Aorta (tissue), 5 donors: ENCODE measurements at regions not wholly inside any gene's neighbourhood (a gene's known extent, or its start where the extent isn't known, plus 50 kb on each side); places are given as distances from the start of the nearest gene placed in this dataset.

Experiments used
- ATAC-seq: fragments of 200-7000 bp; cut with Tn5 transposase; one replicate; pipeline ENCODE4 v1.9.1; 2022; ENCODE audit warnings: moderate library complexity; ENCODE audit not compliant: low FRiP score
- DNase-seq, 2 donors: peaks; one replicate each; pipeline ENCODE4 v3.0.0-alpha.2; 2020
- H3K27ac ChIP-seq, 2 donors: one replicate each; pipeline ENCODE4 v1.5.1; 2013; ENCODE audit warnings: low read length in 2 of 2, mild to moderate bottlenecking in 2 of 2, moderate library complexity in 2 of 2, control low read depth in 1 of 2, inconsistent platforms in 1 of 2, low read depth in 1 of 2
- H3K27me3 ChIP-seq, 2 donors: one replicate each; pipeline ENCODE4 v1.6.1; 2013; ENCODE audit warnings: control low read depth in 1 of 2, low read length in 1 of 2, mild to moderate bottlenecking in 1 of 2, moderate library complexity in 1 of 2; ENCODE audit not compliant: insufficient read depth in 2 of 2, control insufficient read depth in 1 of 2
- H3K36me3 ChIP-seq, 2 donors: one replicate each; pipeline ENCODE4 v1.6.1; 2013; ENCODE audit warnings: control low read depth in 1 of 2, low read length in 1 of 2, mild to moderate bottlenecking in 1 of 2; ENCODE audit not compliant: insufficient read depth in 2 of 2, control insufficient read depth in 1 of 2
- H3K4me1 ChIP-seq, 2 donors: one replicate each; pipeline ENCODE4 v1.6.1; 2013; ENCODE audit warnings: low read length in 2 of 2, control low read depth in 1 of 2, mild to moderate bottlenecking in 1 of 2, moderate library complexity in 1 of 2; ENCODE audit not compliant: insufficient read depth in 2 of 2, control insufficient read depth in 1 of 2
- H3K4me3 ChIP-seq, 2 donors: one replicate each; pipeline ENCODE4 v1.5.1; 2013; ENCODE audit warnings: low read length in 2 of 2, control low read depth in 1 of 2, mild to moderate bottlenecking in 1 of 2
- H3K9me3 ChIP-seq: one replicate; pipeline ENCODE4 v1.6.1; 2013; ENCODE audit warnings: mild to moderate bottlenecking, low read length; ENCODE audit not compliant: control insufficient read depth
- WGBS, 2 donors: extraction: QIAGEN DNeasy Blood & Tissue Kit; methylation state at CpG; one replicate each; pipeline ENCODE4 v1.1.7; 2013; 5-methylcytosine and 5-hydroxymethylcytosine counted together
- intact Hi-C, 2 donors: fragments of 100-400 bp; cut with DNase I; formaldehyde crosslinking; loops; one replicate each; pipeline versions ENCODE4 v1.14.2 to v1.15.0; 2022
- donor health status: healthy with polysubstance abuse.
- donor health status: Bipolar disorder and iron deficiency.
- donor health status: DM: no; HTN: no; CAD: no.
- donor health status: DM: no; HTN: no; CAD: no.
- donor health status: DM: yes; HTN: yes; CAD: no.

- H3K4me3 ChIP-seq = no peak overlapping the region
- DNase-seq = no peak
- 81 to 82% methylated on average over 3 of the region's 3 CpGs for WGBS, 2 donors
- H3K4me1 ChIP-seq = no peaks in the 10 kb centered on the region
- H3K27me3 ChIP-seq = no peaks in the 10 kb centered on the region
- no peak for ATAC-seq
- no peaks in the 10 kb centered on the region for H3K9me3 ChIP-seq
- no peaks in the 10 kb centered on the region for H3K36me3 ChIP-seq
- no peak overlapping the region for H3K27ac ChIP-seq
- intact Hi-C loops = no loop called here
Measured at GRCh38 chr3:181844211-181844610, 132.5 kb downstream of the SOX2 start.

- 78 to 83% methylated on average over 3 of the region's 3 CpGs for WGBS, 2 donors
- no peaks in the 10 kb centered on the region for H3K36me3 ChIP-seq
Measured at GRCh38 chr3:181847276-181847675, 135.6 kb downstream of the SOX2 start.

GRCh38 chr3:181851063-181851462 is 139.3 kb downstream of the SOX2 start:
- ATAC-seq (no peak), DNase-seq (no peak)
- no peaks in the 10 kb centered on the region for H3K4me1 ChIP-seq
- no peaks in the 10 kb centered on the region for H3K36me3 ChIP-seq
- WGBS, 2 donors = 37 to 44% methylated on average over 4 of the region's 4 CpGs
- no peak overlapping the region for H3K27ac ChIP-seq
- no peaks in the 10 kb centered on the region for H3K27me3 ChIP-seq
- H3K9me3 ChIP-seq = no peaks in the 10 kb centered on the region
- intact Hi-C loops = no loop called here
- H3K4me3 ChIP-seq = no peak overlapping the region

More at GRCh38 chr3:181847276-181847675, 135.6 kb downstream of the SOX2 start:
- ATAC-seq (no peak), DNase-seq (no peak)
- Histone ChIP-seq H3K9me3 (no peaks in the 10 kb centered on the region), H3K27ac (no peak overlapping the region), H3K27me3 (no peaks in the 10 kb centered on the region), H3K4me3 (no peak overlapping the region), H3K4me1 (no peaks in the 10 kb centered on the region)
- intact Hi-C loops = no loop called here

- 58 to 64% methylated on average over 2 of the region's 2 CpGs for WGBS, 2 donors
- Histone ChIP-seq H3K36me3 (no peaks in the 10 kb centered on the region), H3K4me3 (no peak overlapping the region), H3K27me3 (no peaks in the 10 kb centered on the region), H3K9me3 (no peaks in the 10 kb centered on the region), H3K4me1 (no peaks in the 10 kb centered on the region), H3K27ac (no peak overlapping the region)
- intact Hi-C loops = no loop called here
- DNase-seq (no peak), ATAC-seq (no peak)
Measured at GRCh38 chr3:181855825-181856224, 144.1 kb downstream of the SOX2 start.

- ATAC-seq (no peak), DNase-seq (no peak)
- H3K27me3 ChIP-seq = no peaks in the 10 kb centered on the region
- intact Hi-C loops = no loop called here
- WGBS, 2 donors = 25 to 32% methylated on average over 4 of the region's 4 CpGs
- H3K27ac ChIP-seq = no peak overlapping the region
- no peak overlapping the region for H3K4me3 ChIP-seq
- no peaks in the 10 kb centered on the region for H3K4me1 ChIP-seq
- H3K36me3 ChIP-seq = no peaks in the 10 kb centered on the region
- no peaks in the 10 kb centered on the region for H3K9me3 ChIP-seq
Measured at GRCh38 chr3:181859518-181859917, 147.8 kb downstream of the SOX2 start.

GRCh38 chr3:181860235-181860634 is 148.5 kb downstream of the SOX2 start:
- Histone ChIP-seq H3K4me3 (no peak overlapping the region), H3K9me3 (no peaks in the 10 kb centered on the region), H3K27me3 (no peaks in the 10 kb centered on the region), H3K36me3 (no peaks in the 10 kb centered on the region), H3K4me1 (no peaks in the 10 kb centered on the region), H3K27ac (no peak overlapping the region)
- intact Hi-C loops = no loop called here
- DNase-seq (no peak), ATAC-seq (no peak)
- WGBS, 2 donors = 64 to 77% methylated on average over 1 of the region's 1 CpG

- 72 to 87% methylated on average over 3 of the region's 3 CpGs for WGBS, 2 donors
- Histone ChIP-seq H3K27ac (no peak overlapping the region), H3K4me3 (no peak overlapping the region), H3K36me3 (no peaks in the 10 kb centered on the region), H3K27me3 (no peaks in the 10 kb centered on the region), H3K9me3 (no peaks in the 10 kb centered on the region), H3K4me1 (no peaks in the 10 kb centered on the region)
- intact Hi-C loops = no loop called here
- no peak for ATAC-seq
- no peak for DNase-seq
Measured at GRCh38 chr3:181862502-181862901, 150.8 kb downstream of the SOX2 start.

- Histone ChIP-seq H3K27ac (no peak overlapping the region), H3K4me1 (no peaks in the 10 kb centered on the region), H3K9me3 (peaks cover 1% of the 10 kb centered on the region), H3K36me3 (no peaks in the 10 kb centered on the region), H3K4me3 (no peak overlapping the region), H3K27me3 (no peaks in the 10 kb centered on the region)
- WGBS, 2 donors = 79 to 81% methylated on average over 4 of the region's 4 CpGs
- intact Hi-C loops = no loop called here
- DNase-seq (no peak), ATAC-seq (no peak)
Measured at GRCh38 chr3:181868576-181869082, 156.9 kb downstream of the SOX2 start.

- Histone ChIP-seq H3K4me1 (no peaks in the 10 kb centered on the region), H3K4me3 (no peak overlapping the region), H3K27me3 (no peaks in the 10 kb centered on the region), H3K27ac (no peak overlapping the region), H3K36me3 (no peaks in the 10 kb centered on the region), H3K9me3 (peaks cover 1% of the 10 kb centered on the region)
- intact Hi-C loops = no loop called here
- no peak for ATAC-seq
- 31 to 33% methylated on average over 1 of the region's 1 CpG for WGBS, 2 donors
- no peak for DNase-seq
Measured at GRCh38 chr3:181872887-181873286, 161.2 kb downstream of the SOX2 start.
